ENCODE measurements at regions not wholly inside any gene's neighbourhood (a gene's known extent, or its start where the extent isn't known, plus 50 kb on each side); places are given as distances from the start of the nearest gene placed in this dataset.

DNA sequence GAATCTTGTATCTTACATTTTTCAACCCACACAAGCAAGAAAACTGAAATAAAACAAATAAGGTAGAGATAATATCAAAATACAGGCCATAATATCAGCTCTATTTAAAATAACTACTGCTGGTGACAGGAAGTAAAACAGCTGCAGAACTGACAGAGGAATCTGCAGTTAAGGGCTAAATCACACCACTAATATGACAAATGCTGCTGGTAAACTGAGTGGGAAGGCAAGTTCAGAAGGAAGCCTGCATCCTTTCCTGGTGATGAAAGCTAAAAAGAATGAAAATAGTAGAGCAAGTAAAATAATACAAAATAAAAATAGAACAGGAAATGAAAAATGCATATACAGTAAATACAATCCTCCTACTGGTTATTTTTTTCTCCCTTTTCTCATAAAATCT lies 1293.7 kb upstream of the C9orf72 start:
- TF ChIP-seq, protein P1, sequence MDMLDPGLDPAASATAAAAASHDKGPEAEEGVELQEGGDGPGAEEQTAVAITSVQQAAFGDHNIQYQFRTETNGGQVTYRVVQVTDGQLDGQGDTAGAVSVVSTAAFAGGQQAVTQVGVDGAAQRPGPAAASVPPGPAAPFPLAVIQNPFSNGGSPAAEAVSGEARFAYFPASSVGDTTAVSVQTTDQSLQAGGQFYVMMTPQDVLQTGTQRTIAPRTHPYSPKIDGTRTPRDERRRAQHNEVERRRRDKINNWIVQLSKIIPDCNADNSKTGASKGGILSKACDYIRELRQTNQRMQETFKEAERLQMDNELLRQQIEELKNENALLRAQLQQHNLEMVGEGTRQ (IDR thresholded peaks at IDR 0.05; ENCODE audit: borderline replicate concordance, low read depth, low read length), result no peak
- TF ChIP-seq ETV6 (conservative IDR thresholded peaks at IDR 0.05 in 1 of 2, IDR thresholded peaks at IDR 0.05 in 1 of 2; ENCODE audit: borderline replicate concordance in 1 of 2, low read depth in 1 of 2) (no peak), TAF1 (IDR thresholded peaks at IDR 0.05; ENCODE audit: borderline replicate concordance, low read depth, low read length) (no peak), SMC3 (IDR thresholded peaks at IDR 0.05; ENCODE audit: borderline replicate concordance, low read length) (no peak), RELA (IDR thresholded peaks at IDR 0.05; ENCODE audit: borderline replicate concordance, partially characterized antibody) (no peak), KAT2A (conservative IDR thresholded peaks at IDR 0.05; ENCODE audit: control insufficient read depth, low read depth, low read length) (no peak), POLR2A (IDR thresholded peaks at IDR 0.05; ENCODE audit: low read depth, low read length) (no peak), CHD2 (IDR thresholded peaks at IDR 0.05; ENCODE audit: borderline replicate concordance, low read depth, low read length) (no peak)
- TF ChIP-seq, protein P2, sequence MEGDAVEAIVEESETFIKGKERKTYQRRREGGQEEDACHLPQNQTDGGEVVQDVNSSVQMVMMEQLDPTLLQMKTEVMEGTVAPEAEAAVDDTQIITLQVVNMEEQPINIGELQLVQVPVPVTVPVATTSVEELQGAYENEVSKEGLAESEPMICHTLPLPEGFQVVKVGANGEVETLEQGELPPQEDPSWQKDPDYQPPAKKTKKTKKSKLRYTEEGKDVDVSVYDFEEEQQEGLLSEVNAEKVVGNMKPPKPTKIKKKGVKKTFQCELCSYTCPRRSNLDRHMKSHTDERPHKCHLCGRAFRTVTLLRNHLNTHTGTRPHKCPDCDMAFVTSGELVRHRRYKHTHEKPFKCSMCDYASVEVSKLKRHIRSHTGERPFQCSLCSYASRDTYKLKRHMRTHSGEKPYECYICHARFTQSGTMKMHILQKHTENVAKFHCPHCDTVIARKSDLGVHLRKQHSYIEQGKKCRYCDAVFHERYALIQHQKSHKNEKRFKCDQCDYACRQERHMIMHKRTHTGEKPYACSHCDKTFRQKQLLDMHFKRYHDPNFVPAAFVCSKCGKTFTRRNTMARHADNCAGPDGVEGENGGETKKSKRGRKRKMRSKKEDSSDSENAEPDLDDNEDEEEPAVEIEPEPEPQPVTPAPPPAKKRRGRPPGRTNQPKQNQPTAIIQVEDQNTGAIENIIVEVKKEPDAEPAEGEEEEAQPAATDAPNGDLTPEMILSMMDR (IDR thresholded peaks at IDR 0.05 in 2 of 3, conservative IDR thresholded peaks at IDR 0.05 in 1 of 3; ENCODE audit: control insufficient read depth in 2 of 3, extremely low read depth in 1 of 3, insufficient read depth in 1 of 3, low read depth in 3 of 3, low read length in 3 of 3), result no peak
- TF ChIP-seq, protein P3, sequence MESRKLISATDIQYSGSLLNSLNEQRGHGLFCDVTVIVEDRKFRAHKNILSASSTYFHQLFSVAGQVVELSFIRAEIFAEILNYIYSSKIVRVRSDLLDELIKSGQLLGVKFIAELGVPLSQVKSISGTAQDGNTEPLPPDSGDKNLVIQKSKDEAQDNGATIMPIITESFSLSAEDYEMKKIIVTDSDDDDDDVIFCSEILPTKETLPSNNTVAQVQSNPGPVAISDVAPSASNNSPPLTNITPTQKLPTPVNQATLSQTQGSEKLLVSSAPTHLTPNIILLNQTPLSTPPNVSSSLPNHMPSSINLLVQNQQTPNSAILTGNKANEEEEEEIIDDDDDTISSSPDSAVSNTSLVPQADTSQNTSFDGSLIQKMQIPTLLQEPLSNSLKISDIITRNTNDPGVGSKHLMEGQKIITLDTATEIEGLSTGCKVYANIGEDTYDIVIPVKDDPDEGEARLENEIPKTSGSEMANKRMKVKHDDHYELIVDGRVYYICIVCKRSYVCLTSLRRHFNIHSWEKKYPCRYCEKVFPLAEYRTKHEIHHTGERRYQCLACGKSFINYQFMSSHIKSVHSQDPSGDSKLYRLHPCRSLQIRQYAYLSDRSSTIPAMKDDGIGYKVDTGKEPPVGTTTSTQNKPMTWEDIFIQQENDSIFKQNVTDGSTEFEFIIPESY (IDR thresholded peaks at IDR 0.05), result no peak
